HG02970 (cell line): ENCODE measurements at regions not wholly inside any gene's neighbourhood (a gene's known extent, or its start where the extent isn't known, plus 50 kb on each side); places are given as distances from the start of the nearest gene placed in this dataset.
"Not testable (repeated sequence)": the region's sequence is repeated elsewhere in the genome, so short reads cannot be mapped to it uniquely, and the experiment has no call there.

Source experiments
- ATAC-seq: cut with Tn5 transposase; IDR thresholded peaks from one replicate; pipeline ENCODE4 v1.9.1; 2021; ENCODE audit warnings: mild to moderate bottlenecking, moderate library complexity, moderate number of reproducible peaks; ENCODE audit not compliant: unreplicated experiment, low FRiP score

GRCh38 chr10:83994325-83994724 is 145.0 kb upstream of the GHITM start:
- ATAC-seq, result no peak

GRCh38 chr10:83995738-83996331 is 143.5 kb upstream of the GHITM start:
- ATAC-seq, result no peak

GRCh38 chr10:84004221-84004620 is 135.1 kb upstream of the GHITM start:
- ATAC-seq, result no peak

DNA sequence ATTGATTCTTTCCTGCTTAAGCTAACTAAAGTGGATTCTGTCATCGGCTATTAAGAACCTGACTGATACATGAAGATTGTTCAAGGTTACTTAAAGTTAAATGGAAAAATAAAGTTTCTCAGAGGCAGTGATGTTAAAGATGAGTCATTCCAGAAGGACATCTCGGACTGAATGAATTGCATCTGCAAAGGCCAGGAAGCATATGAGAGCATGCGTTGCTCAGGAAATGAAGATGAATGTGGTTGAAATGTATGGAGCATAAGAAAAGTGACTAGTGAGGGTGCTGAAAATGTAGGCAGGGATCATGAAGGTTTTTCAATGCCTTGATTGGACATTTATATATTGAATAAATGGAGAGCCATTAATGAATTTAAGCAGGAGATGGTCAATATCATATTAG is 133.9 kb upstream of the GHITM start:
- no peak for ATAC-seq

DNA sequence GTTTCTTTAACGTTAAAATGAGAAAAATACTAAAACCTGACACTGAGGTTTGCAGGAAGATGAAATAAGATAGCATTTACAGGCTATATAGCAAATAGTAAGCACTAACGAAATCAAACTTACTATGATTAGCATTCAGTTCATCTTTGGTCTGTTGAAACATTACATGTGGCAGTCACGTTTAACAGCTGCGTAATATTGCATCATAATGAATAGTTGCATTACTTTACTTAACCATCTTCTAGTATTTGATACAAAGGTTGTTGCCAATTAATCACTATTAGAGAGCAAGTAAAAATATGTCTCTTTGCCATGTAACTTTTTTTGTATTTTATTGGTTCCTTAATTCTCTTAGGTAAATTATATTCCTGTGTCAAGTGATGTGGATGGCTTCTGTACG is 131.8 kb upstream of the GHITM start:
- ATAC-seq, result no peak

DNA sequence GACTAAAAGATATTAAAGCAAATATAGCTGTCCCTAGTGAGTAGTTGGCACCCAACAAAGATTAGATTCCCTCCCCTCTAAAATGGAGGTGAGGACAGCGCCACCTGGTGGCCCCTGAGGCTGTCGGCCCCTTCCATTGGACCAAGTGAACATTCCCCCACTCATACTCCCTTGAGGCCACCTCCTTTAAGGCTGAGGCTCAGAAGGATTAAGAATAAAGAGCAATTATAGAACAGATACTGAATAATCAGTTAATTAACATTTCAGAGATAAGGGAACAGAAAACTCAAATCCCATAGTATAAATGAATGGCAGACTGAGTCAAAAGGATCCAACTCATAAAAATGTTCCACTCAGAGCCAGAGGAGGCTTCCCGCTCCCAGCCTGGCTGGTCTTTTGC is 130.4 kb upstream of the GHITM start:
- ATAC-seq, result no peak

DNA sequence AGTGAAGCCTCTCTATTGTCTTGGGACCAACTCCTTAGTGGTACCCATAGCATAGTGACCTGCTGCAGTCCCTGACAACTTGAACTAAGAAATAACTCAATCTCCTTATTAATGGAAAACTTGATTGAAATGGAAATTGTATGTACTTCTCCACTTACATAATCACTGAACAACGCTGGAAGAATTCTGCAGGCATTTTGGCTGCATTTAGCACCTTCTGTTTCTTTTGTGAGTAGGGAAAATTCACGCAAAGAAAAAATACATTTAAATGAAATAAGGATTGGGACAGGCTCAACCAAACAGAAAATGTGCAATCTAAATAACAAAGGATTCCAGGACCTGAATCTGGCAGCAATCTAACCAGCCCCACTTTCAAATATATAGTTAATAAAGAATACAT is 126.9 kb upstream of the GHITM start:
- ATAC-seq, result no peak

GRCh38 chr10:84012831-84013458 is 126.4 kb upstream of the GHITM start:
- ATAC-seq, result peak; percentile 91

DNA sequence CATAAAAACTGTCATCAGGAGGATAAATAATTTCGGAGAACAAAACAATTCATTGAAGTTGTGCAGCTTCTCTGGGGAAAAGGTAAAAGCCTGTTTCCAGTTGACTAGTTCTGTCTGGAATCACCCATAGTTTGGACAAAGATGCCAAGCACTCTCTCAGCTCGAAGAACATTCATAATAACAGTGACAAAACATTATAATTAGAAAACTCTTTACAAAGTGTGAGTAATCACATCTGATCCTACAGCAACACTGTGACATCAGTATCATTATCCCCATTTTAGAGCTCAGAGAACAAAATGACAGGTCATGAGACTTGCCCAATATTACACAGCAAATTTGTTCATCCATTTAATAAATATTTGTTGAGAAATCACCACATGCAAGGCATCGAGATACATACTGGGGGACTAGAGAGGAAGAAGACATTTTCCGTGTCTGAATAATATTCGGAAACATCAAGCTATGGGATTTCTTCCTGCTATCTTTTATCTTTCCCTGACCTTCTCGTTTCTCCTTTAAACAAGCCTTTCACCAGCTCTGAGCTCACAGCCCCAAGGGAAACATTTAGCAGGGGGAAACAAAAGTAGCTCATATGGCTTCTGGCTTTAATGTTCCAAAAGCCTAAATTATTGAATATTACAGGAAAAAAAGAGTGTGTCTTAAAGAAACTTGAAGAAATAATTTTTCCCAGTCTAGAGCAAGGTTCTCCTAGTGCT is 123.3 kb upstream of the GHITM start:
- no peak for ATAC-seq

DNA sequence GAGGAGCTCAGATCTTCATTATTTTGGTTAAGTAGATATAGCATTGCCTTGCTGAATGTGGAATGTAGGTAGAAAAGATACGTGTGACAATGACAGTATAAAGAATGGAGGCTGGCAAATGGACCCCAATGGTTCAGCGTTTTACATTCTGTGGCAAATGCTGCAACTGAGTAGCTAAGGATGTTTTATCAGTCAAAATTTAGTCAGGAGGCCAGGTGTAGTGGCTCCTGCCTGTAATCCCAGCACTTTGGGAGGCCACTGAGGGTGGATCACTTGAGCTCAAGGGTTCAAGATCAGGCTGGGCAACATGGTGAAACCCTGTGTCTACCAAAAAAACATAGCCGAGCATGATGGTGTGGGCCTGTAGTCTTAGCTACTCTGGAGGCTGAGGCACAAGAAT is 120.5 kb upstream of the GHITM start:
- ATAC-seq, result no peak

DNA sequence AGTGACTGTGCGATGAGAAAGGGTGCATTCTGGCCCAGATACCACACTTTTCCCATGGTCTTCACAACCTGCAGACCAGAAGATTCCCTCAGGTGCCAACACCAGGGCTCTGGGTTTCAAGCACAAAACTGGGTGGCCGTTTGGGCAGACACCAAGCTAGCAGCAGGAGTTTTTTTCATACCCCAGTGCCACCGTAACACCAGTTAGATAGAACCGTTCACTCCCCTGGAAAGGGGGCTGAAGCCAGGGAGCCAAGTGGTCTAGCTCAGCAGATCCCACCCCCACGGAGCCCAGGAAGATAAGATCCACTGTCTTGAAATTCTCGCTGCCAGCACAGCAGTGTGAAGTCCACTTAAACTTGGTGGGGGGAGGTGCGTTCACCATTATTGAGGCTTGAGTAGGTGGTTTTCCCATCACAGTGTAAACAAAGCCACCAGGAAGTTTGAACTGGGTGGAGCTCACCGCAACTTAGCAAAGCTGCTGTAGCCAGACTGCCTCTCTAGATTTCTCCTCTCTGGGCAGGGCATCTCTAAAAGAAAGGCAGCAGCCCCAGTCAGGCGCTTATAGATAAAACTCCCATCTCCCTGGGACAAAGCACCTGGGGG is 119.4 kb upstream of the GHITM start:
- ATAC-seq, result not testable (repeated sequence)

GRCh38 chr10:84026821-84027257 is 112.5 kb upstream of the GHITM start:
- ATAC-seq, result no peak

GRCh38 chr10:84029840-84030239 is 109.5 kb upstream of the GHITM start:
- ATAC-seq, result no peak

DNA sequence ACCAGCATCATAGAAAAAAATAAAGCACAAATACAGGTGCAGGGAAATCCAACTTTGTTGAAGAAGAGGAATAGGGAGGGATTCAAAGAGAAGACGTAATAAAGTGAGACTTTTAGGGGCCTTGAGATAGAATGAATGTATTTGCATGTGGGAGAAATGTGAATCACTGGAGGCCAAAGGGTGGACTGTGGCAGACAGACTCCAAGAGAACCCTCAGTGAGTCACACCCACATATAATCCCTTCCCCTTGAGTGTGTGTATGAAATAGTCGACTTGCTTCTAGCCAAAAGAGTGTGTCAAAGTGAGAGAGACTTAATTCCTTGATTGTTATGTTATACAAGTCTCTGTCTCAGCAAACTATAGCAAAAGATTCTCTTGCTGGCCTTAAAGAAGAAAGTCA is 101.3 kb upstream of the GHITM start:
- ATAC-seq, result no peak

GRCh38 chr10:84039957-84040356 is 99.4 kb upstream of the GHITM start:
- no peak for ATAC-seq

- ATAC-seq, result no peak
Measured at GRCh38 chr10:84047258-84048010, 91.9 kb upstream of the GHITM start.

DNA sequence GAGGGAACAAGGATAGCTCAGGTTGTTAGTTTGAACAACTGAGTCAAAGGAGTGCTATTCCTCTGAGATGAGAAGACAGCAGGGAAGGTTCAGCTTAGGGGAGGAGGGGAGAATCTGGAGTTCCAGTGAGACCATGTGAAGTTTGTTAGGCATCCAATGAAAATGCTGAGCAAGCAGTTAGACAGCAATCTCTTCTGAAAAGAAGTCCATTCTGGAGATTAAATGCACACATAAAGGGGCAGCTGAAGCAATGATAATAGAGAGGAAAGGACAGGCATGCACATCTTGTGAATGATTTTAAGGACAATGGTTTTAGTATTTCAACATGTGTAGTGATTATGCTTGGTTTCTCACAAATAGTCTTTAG is 89.7 kb upstream of the GHITM start:
- ATAC-seq, result no peak

GRCh38 chr10:84053626-84054025 is 85.7 kb upstream of the GHITM start:
- no peak for ATAC-seq

DNA sequence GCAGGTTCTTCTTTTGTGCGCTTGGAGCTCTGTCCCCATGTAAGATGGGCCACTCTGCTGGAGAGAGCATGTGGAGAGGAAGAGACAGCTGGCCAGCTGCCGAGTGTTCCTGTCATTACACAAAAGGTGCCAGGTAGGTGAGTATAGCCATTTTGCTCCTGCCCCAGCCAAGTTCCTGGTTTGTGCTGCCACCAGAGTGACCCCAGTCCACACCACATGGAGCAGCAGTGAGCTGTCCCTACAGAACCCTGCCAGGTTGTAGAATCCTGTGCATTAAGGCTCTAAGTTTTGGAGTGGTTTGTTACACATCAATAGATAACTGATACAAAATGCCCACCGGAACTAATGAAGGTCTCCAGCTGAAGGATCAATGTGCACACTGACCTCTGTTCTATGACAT is 84.6 kb upstream of the GHITM start:
- no peak for ATAC-seq

GRCh38 chr10:84059526-84059925 is 79.8 kb upstream of the GHITM start:
- no peak for ATAC-seq

DNA sequence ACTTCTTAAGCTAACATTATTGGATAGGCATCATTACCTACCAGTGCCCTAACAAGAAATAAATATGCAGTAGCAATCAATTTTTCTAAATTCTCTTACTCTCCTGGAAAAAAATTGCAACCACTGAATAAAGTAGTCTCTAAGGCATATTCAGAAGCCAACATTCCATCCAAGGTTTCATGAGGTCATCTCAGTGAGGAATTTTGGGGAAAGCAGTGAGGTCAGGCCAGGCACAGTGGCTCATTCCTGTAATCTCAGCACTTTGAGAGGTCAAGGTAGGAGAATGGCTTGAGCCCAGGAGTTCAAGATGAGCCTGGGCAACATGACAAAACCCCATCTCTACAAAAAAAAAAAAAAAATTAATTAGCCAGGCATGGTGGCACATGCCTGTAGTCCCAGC is 75.9 kb upstream of the GHITM start:
- ATAC-seq, result no peak
